HG03520 (cell line): ENCODE measurements at regions not wholly inside any gene's neighbourhood (a gene's known extent, or its start where the extent isn't known, plus 50 kb on each side); places are given as distances from the start of the nearest gene placed in this dataset.

Source experiments
- ATAC-seq: cut with Tn5 transposase; IDR thresholded peaks from one replicate; pipeline ENCODE4 v1.9.1; 2021; ENCODE audit warnings: mild to moderate bottlenecking, moderate library complexity; ENCODE audit not compliant: unreplicated experiment

DNA sequence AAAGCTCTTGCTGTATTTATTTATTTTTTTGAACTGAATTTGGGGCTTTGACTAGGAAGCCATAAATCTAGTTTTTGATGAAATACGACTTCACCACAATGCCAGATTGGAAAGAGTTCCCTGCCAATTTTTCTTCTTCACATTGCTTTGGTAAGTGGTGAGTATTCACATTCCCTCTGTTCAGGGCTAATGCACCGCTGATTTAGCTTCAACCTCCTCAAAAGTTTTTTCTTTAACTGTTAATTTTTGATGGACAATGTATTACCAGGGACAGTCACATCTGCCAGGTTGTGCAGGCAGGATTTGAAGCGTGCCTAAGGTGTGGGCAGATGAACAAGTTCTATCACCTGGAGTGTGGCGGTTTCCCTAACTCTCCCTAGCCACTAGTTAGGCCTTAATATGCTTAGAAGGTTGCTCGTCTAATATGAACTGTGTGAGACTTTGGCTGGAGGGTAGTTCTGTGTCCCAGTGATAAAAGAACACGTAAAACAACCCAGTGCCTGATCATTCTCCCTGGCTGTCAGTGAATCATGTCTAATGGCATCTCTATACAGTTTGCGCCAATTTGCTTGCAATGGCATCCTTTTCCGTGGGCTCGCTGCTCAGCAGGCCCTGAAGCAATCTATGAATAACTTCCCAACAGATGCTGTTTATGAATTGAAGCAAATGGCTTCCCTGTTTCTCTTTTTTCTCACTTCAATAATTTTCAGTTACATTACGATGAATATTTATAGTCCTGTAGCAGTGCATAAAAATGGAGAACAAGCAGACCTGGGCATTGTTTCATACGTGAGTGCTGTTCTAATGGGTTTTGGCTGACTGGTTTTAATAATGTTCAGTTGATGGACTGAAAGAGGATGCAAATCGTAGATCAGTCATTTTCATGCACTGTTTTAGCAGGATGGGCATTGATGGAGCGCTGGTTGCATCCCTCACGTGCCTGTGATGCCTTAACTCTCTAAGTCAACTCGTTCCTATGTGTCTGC lies 243.2 kb upstream of the SUCLG2 start:
- ATAC-seq, result no peak

DNA sequence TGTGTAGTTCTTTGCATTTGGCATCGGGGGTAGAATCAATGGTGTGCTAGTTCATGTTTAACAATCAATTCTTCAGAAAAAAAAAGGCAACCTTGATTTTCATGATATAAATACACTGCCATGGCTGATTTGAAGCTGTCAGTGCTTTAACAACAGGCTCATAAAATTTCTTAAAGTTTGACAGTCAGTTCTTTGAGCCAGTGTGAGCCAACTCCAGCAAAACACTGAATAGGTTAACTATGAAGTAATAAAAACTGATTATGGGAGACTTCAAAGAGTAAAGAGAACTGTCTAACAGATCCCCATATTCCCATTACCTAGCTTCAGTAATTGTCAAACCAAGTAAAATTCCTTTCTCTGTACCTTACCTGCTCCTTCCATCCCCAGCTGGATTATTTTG lies 241.7 kb upstream of the SUCLG2 start:
- ATAC-seq, result no peak

- ATAC-seq, result no peak
Observed at GRCh38 chr3:67894510-67894909, 240.1 kb upstream of the SUCLG2 start.

DNA sequence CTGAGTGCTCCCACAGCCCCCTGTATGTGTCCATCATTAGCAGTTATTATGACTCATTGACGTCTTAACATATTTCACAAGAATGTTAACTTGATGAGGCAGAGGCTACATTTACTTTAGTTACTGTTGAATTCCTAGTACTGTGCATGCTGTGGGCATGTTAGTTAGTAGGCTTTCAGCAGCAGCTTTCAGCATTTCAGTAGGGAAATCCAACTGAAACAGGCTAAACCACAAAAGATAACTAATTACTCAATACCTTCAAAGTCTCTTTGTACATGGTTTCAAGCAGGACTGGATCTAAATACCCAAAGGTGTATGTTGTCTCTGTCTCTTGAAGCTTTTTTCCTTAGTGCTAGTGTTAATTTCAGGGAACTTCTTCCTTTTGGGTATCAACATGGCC lies 229.9 kb upstream of the SUCLG2 start:
- ATAC-seq, result no peak

GRCh38 chr3:67883766-67884165 lies 229.4 kb upstream of the SUCLG2 start:
- ATAC-seq, result no peak

DNA sequence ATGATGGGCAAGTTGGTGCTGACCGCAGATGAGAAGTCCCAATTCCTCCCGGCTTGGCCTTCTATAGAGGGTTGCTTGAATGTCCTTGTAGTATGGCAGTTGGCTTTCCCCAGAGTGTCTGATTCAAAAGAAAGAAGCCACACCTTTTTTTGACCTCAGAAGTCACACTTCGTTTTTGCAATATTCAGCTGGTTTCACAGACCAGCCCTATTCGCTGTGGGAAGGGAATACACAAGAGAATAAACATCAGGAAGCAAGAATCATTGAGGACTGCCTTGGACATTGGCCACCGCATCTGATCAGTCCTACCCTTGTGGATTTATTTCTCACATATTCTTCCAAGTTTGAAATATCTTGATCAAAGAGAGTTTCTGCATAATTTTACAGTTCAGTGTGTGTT lies 228.6 kb upstream of the SUCLG2 start:
- ATAC-seq, result no peak

DNA sequence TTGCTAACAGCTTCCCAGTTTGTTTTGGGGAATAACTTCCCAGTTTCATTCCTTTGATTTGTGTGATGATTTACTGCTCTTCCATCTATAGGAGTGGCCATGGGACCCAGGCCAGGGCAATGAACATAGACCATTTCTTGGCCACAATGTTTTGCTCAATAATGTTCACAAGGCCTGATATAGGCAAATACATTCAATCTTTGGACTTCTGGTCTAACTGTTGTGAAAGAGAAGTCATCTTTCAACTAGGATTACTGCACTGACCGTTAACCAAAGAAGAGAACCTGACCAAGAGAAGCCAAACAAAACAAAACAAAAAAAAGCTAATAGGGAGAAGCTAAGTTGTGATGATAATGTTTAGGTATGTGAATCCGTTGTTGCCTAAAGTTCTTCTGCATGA lies 221.8 kb upstream of the SUCLG2 start:
- no peak for ATAC-seq

DNA sequence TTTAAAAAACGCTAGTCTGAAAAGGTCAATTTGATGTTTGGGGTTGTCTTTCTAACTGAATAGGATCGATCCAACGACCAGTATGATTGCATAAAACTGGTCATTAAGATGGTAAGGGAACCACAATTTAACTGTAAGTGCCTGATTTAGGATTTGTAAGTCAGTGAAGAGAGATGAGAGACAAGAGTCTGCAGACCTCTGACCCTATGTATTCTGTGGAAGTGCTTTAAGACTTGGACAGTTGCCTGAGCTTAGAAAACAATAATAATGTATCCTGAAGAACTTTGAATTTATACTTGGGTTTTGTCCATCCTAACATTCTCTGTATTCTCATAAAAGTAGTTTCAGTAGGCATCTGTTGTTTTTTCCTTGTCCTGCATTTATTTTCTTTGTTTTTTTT lies 221.4 kb upstream of the SUCLG2 start:
- no peak for ATAC-seq

- no peak for ATAC-seq
Observed at GRCh38 chr3:67875338-67875737, 220.9 kb upstream of the SUCLG2 start.

GRCh38 chr3:67870477-67870876 lies 216.1 kb upstream of the SUCLG2 start:
- no peak for ATAC-seq

DNA sequence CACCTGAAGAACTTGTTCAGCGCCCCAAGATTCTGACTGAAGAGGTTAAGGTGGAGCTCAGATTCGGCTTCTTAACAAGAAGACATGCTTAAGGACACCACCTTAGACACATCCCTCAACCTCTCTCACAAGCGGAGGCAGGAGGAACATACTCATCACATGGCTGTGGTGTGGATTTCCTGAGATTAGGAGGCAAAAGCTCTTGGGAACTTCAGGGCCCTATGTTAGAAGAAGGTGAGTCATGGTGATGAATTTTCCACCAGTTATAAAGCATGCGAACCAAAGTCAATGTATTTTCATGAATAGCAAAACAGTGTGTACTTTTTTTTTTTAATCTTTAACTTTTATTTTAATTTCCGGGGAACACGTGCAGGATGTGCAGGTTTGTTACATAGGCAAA lies 212.2 kb upstream of the SUCLG2 start:
- no peak for ATAC-seq

DNA sequence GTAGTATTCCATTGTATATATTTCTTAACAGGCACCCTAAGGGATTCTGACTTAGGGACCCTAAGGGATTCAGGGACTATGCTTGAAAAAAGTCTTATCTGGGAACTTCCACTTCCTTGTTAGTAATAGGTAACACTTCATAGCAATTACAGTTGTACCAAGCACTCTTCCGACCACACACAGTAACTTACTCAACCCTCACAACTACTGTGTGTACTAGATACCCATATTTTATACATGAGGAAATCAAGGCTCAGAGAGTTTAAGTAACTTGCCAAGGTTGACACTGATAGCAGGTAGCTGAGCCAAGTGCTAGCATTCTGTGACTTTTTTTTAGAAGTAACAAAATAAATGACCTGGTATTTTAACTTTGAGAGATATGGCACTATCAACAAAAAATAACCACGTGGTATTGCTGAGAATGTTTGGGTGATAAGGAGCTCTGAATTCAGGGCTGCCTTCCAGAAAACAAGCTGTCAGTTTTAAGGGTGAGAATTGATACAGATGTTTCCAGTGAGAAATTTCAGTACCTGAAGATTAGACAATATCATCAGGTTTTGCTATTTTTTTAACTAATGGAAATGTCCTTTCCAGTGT lies 210.3 kb upstream of the SUCLG2 start:
- ATAC-seq, result no peak

DNA sequence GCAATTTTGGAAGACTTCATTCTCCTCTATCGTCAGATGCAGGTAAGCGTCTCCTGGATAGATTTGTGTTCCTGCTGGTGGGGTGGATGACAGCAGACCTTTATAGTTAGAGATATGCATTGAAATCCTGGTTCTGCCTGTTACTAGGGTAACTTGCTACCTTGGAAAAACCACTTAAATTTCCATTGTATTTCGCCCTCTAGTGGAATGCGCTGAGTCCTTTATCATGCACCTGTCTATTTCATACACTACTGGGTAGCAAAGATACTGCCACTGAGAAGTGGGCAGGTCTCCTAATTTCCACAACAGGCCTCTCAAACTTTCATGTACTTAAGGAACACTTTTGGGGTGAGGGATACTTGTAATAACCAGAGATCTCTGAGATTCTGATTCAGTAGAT lies 209.5 kb upstream of the SUCLG2 start:
- no peak for ATAC-seq

DNA sequence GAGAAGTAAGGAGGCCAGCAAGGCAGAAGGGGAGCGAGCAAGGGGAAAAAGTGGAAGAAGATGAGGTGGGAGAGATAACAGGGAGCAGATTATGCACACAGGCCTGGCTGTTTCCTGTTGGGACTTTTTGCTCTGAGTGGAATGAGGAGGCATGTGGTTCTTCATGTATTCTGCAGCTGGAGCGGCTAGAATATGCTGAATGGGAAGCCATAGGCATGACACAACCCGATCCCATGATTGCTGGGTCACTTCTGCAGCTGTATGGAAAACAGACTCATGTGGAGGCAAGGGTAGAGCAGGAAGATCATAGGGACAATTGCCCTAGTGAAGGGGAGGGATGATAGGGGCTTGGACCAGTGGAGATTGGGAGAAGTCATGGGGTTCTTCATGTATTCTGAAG lies 206.0 kb upstream of the SUCLG2 start:
- no peak for ATAC-seq

DNA sequence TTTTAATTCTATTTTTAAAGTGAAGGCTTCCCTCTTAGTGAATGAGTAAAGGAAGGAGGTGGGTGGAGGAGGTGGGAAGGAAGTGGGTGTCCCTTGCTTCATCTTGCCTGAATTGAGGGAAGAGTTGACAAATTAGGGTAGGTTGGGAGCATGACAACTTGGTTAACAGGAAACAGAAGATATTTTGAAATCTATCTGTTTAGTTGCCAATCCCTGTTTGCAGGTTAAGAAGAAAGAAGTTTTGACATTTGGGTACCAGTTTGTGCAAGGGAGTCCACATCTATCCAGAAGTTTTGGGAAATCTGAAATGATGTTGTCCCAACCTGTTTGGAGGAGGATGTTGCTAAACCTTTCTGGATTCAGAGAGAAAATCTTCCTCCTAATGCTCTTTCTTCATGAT lies 204.1 kb upstream of the SUCLG2 start:
- no peak for ATAC-seq

- no peak for ATAC-seq
Observed at GRCh38 chr3:67856718-67857117, 202.3 kb upstream of the SUCLG2 start.

GRCh38 chr3:67854663-67855062 lies 200.3 kb upstream of the SUCLG2 start:
- no peak for ATAC-seq

DNA sequence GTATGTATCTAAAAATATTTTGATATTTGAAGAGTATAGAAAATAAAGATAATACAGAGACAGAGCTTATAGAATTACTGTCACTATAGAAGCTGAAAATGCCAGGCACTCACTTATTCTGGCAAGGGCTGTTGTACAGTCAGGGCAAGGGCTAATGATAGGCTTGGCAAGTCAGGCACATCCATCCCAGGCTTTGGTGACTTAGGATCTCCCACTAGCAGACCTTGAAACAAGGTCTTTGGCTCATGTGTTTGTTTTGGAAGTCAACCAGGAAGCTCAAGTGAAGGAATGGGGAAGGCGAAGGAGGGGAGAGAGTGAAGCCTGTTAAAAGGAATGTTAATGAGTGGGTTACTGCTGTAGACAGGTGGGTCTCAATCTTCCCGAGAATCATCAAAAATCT lies 199.1 kb upstream of the SUCLG2 start:
- no peak for ATAC-seq

GRCh38 chr3:67848299-67848698 lies 193.9 kb upstream of the SUCLG2 start:
- ATAC-seq, result no peak

DNA sequence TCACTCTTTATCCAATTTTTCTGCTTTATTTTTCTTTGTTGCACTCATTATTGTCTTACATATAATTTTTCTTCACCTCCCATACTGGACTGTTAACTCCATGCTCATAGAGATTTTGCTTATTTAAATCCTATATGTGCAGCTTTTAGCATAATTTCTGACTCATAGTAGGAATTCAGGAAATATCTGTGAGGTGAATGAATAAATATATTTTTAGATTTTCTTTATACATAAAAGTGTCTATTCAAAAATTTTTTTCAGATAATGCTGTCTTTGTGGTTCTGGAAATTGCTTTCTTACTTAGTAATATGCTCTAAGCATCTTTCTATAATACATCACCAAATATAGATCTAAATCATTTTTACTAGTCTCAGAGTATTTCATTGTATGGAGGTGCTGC lies 191.8 kb upstream of the SUCLG2 start:
- no peak for ATAC-seq

DNA sequence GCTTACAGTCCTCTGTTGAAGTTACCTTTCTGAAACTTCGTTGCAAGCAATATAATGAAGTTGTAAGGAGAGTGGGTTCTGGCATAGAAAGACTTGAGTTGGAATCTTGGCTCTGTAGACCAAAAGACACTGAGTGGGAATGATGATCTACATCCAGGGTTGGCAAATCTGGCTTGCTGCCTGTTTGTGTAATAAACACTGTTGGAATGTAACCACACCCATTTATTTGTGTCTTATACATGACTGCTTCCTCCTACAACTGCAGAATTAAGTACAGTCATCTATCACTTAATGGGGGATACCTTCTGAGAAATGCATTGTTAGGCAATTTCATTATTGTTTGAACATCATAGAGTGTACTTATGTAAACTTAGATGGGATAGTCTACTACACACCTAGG lies 178.4 kb upstream of the SUCLG2 start:
- ATAC-seq, result no peak

DNA sequence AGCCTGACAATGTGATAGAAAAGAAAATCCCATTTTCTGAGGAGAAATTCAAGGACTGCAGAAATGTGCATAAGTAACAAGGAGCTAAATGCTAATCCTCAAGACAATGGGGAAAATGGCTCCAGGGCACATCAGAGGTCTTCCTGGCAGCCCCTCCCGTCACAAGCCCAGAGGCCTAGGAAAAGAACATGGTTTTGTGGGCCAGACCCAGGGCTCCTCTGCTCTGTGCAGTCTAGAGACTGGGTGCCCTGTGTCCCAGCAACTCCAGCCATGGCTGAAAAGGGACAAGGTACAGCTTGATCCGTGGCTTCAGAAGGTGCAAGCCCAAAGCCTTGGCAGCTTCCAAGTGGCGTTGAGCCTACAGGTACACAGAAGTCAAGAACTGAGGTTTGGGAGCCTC lies 176.8 kb upstream of the SUCLG2 start:
- no peak for ATAC-seq
